GM10248 (cell line): ENCODE measurements at regions not wholly inside any gene's neighbourhood (a gene's known extent, or its start where the extent isn't known, plus 50 kb on each side); places are given as distances from the start of the nearest gene placed in this dataset.

Source experiments
- CTCF ChIA-PET: fragments of 300-600 bp; sonication (Branson Sonifier 250); formaldehyde crosslinking; extraction: SDS; loops from one replicate; lab custom pipeline; 2021; ENCODE audit warnings: antibody characterized with exemption; lab: Yijun Ruan, JAX
- POLR2A ChIA-PET: fragments of 350-650 bp; sonication (Branson Sonifier 250); formaldehyde crosslinking; extraction: SDS; loops from one replicate; lab custom pipeline; 2020; ENCODE audit warnings: antibody characterized with exemption; lab: Yijun Ruan, JAX
- DNase-seq: peaks from one replicate; pipeline ENCODE4 v3.0.0; 2012; ENCODE audit errors: extremely low spot score
- CTCF ChIP-seq: IDR thresholded peaks from 2 replicates; pipeline ENCODE4 v1.5.1; 2012; ENCODE audit warnings: mild to moderate bottlenecking, low read depth; ENCODE audit errors: extremely low read depth, missing control alignments, control extremely low read depth

GRCh38 chr10:36504758-36505157, 620.6 kb upstream of the ANKRD30A start:
- TF ChIP-seq CTCF, result no peak
- no peak for DNase-seq
- CTCF ChIA-PET, result no interaction called here
- POLR2A ChIA-PET, result no interaction called here

DNA sequence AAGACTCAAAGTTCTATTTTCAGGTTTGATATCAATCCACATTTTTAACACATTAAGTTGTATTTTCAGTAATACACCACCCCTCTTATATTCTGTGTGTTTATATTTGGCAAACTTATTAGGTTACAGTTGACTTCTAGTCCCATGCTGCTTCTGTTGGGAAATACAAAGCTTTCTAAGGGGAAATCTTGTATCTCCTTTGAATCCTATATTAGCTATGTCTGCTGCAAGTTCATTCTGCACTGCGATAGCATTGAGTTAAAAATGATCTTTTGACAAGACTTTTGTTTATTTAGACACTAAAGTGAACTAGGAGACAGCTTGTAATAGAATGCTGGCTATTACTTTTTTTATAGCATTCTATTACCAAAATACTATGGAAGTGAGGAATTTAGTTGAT, 625.1 kb upstream of the ANKRD30A start:
- ChIA-PET CTCF (no interaction called here), POLR2A (no interaction called here)
- no peak for TF ChIP-seq CTCF
- no peak for DNase-seq

GRCh38 chr10:36499693-36500092, 625.7 kb upstream of the ANKRD30A start:
- CTCF ChIA-PET, result no interaction called here
- no peak for TF ChIP-seq CTCF
- no peak for DNase-seq
- POLR2A ChIA-PET, result no interaction called here

DNA sequence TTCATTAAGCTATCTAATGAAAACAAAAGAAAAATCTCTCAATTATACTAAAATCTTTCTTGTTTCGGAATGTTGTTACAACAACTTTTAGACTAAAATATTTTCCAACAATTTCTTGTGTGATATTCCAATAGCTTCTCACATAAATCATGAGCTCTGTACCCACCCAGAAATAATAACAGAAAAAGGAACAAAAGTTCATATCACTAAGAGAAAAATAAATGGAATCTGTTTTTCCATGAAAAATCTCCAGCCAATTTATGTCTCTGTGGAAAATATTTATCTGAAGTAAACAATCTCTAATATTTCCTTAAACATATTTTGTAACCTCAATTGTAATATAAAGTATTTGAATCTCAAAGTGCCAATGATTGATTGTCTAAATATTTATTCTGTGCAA, 628.6 kb upstream of the ANKRD30A start:
- ChIA-PET CTCF (no interaction called here), POLR2A (no interaction called here)
- DNase-seq, result no peak
- no peak for TF ChIP-seq CTCF

GRCh38 chr10:36494371-36494770, 631.0 kb upstream of the ANKRD30A start:
- POLR2A ChIA-PET, result no interaction called here
- TF ChIP-seq CTCF, result no peak
- DNase-seq, result no peak
- CTCF ChIA-PET, result no interaction called here

DNA sequence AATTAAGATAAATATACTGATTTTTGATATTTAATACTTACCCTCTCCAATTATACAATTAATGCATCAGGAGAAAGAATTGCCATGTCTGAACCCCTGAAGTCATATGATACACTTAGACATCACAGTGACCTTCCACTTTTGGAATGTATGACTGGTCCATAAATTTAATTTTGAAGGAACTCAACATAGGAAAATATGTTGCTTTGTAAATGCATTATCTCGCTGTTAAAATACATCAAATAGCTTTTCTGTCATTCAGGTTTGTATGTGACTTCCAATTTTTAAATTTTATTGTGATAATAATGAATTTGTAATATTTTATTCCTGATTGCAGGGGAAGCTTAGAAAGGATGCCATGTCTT, 631.9 kb upstream of the ANKRD30A start:
- no peak for DNase-seq
- POLR2A ChIA-PET, result no interaction called here
- no peak for TF ChIP-seq CTCF
- CTCF ChIA-PET, result no interaction called here

DNA sequence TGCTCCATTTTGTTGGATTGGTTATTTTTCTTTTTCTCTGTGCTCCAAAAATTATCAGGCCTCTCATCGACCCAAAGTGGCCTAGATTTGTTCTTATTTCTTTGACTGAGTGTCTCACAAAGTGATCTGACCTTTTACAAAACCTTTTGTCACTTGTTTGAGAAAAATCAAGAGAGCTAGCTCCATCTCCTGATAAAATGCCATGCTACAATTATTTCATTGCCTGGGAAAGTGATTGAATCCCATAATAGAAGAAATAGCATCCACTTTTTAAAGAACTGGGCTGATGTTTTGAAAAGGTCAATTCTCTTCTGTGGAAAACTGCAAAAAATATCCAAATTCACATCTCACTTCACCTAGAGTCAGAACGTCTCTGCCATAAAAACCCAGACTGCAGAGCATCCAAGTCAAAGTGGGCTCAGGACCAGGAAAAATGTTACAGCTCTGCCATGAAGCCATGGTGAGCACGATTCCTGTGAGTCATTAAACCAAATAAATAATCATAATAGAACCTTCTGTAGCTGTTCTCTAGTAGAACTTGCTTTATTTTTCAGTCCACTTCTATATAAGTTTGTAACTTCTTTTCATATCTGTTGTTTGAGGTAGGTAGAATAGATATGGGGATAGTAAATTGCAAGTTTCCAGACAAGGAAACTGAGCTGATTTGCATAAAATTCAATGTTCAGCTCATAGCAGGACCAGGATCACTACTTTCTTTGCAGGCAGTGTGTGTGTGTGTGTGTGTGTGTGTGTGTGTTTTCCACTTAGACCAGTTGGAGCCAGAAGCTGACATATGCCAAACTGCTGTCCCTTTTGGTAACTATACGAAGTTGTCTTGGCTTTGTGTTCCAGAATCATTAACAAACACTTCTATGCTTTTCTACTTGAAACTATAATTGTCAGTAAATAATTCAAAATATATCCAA, 632.5 kb upstream of the ANKRD30A start:
- no peak for DNase-seq
- ChIA-PET POLR2A (no interaction called here), CTCF (interaction anchor here (1.4 to 1.6 kb wide), 2 partner anchors 17 to 26 kb away, joined by 3 to 4 read pairs; no protein-coding TSS in a partner anchor)
- TF ChIP-seq CTCF, result no peak
